ENCODE measurements at regions not wholly inside any gene's neighbourhood (a gene's known extent, or its start where the extent isn't known, plus 50 kb on each side); places are given as distances from the start of the nearest gene placed in this dataset.

- TF ChIP-seq RAD21 (IDR thresholded peaks at IDR 0.05; ENCODE audit: low read depth) (no peak), EZH2phosphoT487 (IDR thresholded peaks at IDR 0.05; ENCODE audit: borderline replicate concordance) (no peak), CBX3 (IDR thresholded peaks at IDR 0.05; ENCODE audit: low read depth) (no peak), YY1 (IDR thresholded peaks at IDR 0.05; ENCODE audit: extremely low read depth, insufficient replicate concordance, low read depth, low read length) (no peak), MAX (IDR thresholded peaks at IDR 0.05) (no peak)
- TF ChIP-seq, protein P1, sequence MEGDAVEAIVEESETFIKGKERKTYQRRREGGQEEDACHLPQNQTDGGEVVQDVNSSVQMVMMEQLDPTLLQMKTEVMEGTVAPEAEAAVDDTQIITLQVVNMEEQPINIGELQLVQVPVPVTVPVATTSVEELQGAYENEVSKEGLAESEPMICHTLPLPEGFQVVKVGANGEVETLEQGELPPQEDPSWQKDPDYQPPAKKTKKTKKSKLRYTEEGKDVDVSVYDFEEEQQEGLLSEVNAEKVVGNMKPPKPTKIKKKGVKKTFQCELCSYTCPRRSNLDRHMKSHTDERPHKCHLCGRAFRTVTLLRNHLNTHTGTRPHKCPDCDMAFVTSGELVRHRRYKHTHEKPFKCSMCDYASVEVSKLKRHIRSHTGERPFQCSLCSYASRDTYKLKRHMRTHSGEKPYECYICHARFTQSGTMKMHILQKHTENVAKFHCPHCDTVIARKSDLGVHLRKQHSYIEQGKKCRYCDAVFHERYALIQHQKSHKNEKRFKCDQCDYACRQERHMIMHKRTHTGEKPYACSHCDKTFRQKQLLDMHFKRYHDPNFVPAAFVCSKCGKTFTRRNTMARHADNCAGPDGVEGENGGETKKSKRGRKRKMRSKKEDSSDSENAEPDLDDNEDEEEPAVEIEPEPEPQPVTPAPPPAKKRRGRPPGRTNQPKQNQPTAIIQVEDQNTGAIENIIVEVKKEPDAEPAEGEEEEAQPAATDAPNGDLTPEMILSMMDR (IDR thresholded peaks at IDR 0.05 in 2 of 3, conservative IDR thresholded peaks at IDR 0.05 in 1 of 3; ENCODE audit: borderline replicate concordance in 1 of 3, insufficient read depth in 1 of 3, low read depth in 2 of 3, low read length in 2 of 3), result no peak
- TF ChIP-seq, protein P2, sequence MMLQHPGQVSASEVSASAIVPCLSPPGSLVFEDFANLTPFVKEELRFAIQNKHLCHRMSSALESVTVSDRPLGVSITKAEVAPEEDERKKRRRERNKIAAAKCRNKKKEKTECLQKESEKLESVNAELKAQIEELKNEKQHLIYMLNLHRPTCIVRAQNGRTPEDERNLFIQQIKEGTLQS (IDR thresholded peaks at IDR 0.05), result no peak
These were observed 390.1 kb downstream of the RND3 start (continued) for GRCh38 chr2:150097402-150097801.

DNA sequence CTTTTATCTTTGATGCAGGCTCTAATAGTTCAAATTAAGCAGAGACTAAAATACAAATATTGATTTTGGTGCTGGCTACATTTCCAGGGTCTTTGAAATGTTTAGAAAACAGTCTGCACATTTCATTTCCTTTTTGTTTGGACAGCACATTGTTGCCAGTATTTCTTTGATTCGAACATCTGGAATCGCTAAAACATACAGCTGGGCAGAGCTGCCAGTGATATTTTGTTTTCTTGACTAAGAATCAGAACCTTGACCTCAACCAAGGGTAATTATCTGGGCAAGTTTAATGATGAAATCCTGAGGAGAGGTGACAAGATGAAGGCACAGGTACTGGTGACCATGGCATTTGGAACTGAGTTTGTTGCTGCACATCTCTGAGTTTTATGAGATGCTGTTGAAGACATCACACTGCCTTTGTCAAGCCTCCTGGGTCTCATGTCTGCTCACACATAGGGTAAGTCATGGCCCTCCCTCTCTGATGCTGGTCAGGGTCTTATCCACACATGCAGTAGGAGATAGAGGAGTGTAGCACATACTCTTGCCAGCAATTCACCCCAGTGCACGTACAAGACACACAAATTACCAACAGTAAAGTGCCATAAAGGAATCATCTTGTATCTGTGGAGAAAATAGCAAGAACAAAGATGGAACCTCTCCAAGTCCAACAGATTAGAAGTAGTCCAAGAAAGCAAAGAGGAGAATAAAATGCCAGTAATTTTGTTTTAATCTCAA, 391.9 kb downstream of the RND3 start:
- no peak for ATAC-seq
- H3K9me3 ChIP-seq (ENCODE audit: control insufficient read depth in 1 of 2, insufficient read depth in 1 of 2, low read depth in 1 of 2, low read length in 2 of 2), result no peaks in the 10 kb centered on the region
- no peaks in the 10 kb centered on the region for H3K9me2 ChIP-seq (ENCODE audit: insufficient read depth)
- CTCF ChIA-PET, result no interaction called here
- H3K36me3 ChIP-seq (ENCODE audit: control insufficient read depth in 1 of 2, insufficient read depth in 2 of 2, low read length in 2 of 2), result no peaks in the 10 kb centered on the region
- intact Hi-C loops (cut with micrococcal nuclease), result no loop called here
- no peak overlapping the region for H3K4me2 ChIP-seq (ENCODE audit: low read length)
- H3K4me1 ChIP-seq (ENCODE audit: control insufficient read depth in 1 of 2, insufficient read depth in 2 of 2, low read length in 2 of 2), result no peaks in the 10 kb centered on the region
- H3K4me3 ChIP-seq (replicated peaks in 1 of 2; ENCODE audit: low read depth in 1 of 2, low read length in 2 of 2), result no peak overlapping the region
- no peaks in the 10 kb centered on the region for H4K20me1 ChIP-seq (ENCODE audit: insufficient read depth)
- no peak overlapping the region for H3K27ac ChIP-seq (ENCODE audit: low read depth, low read length)
- RAD21 ChIA-PET (ENCODE audit: low non-redundant PET in 1 of 2, low total read pairs in 2 of 2, uncharacterized antibody in 2 of 2, unreplicated experiment in 2 of 2), result no interaction called here
- H2AFZ ChIP-seq (ENCODE audit: low read depth, low read length, poor library complexity, severe bottlenecking), result no peak overlapping the region
- POLR2A ChIA-PET, result no interaction called here
- H3K9ac ChIP-seq (ENCODE audit: low read length), result no peak overlapping the region
- BruUV-seq (replicated peaks), result no TSS peak
- H3K27me3 ChIP-seq (ENCODE audit: insufficient read depth, low read length), result no peaks in the 10 kb centered on the region
- DNase-seq (ENCODE audit: low read depth, low spot score), result no peak
- no peaks in the 10 kb centered on the region for H3K79me2 ChIP-seq (ENCODE audit: insufficient read depth, low read length)
- no peak for TF ChIP-seq SIN3A (IDR thresholded peaks at IDR 0.05; ENCODE audit: low read depth)
- no peak for TF ChIP-seq EZH2 (IDR thresholded peaks at IDR 0.05)
- no peak for TF ChIP-seq ZBTB33 (IDR thresholded peaks at IDR 0.05; ENCODE audit: extremely low read depth, insufficient replicate concordance, low read length)
- no peak for TF ChIP-seq POLR2AphosphoS5 (IDR thresholded peaks at IDR 0.05; ENCODE audit: low read depth, low read length)
- TF ChIP-seq CBX3 (IDR thresholded peaks at IDR 0.05; ENCODE audit: low read depth), result no peak
- no peak for TF ChIP-seq RAD21 (IDR thresholded peaks at IDR 0.05; ENCODE audit: low read depth)
- no peak for TF ChIP-seq EZH2phosphoT487 (IDR thresholded peaks at IDR 0.05; ENCODE audit: borderline replicate concordance)
- no peak for TF ChIP-seq ELF1 (IDR thresholded peaks at IDR 0.05; ENCODE audit: borderline replicate concordance, low read depth)
- TF ChIP-seq FOSL1 (IDR thresholded peaks at IDR 0.05; ENCODE audit: low read depth), result no peak
- TF ChIP-seq YY1 (IDR thresholded peaks at IDR 0.05; ENCODE audit: extremely low read depth, insufficient replicate concordance, low read depth, low read length), result no peak
- TF ChIP-seq SP1 (IDR thresholded peaks at IDR 0.05; ENCODE audit: low read depth), result no peak
- no peak for TF ChIP-seq ZNF274 (IDR thresholded peaks at IDR 0.05; ENCODE audit: low read depth, low read length)
- no peak for TF ChIP-seq CEBPB (IDR thresholded peaks at IDR 0.05; ENCODE audit: low read depth)
- TF ChIP-seq EGR1 (IDR thresholded peaks at IDR 0.05; ENCODE audit: low read depth), result no peak
